Osteocyte (in vitro differentiated cells): ENCODE measurements at regions not wholly inside any gene's neighbourhood (a gene's known extent, or its start where the extent isn't known, plus 50 kb on each side); places are given as distances from the start of the nearest gene placed in this dataset.

Experiments used
- DNase-seq: peaks from one replicate; pipeline ENCODE4 v3.0.0; 2021; ENCODE audit warnings: mixed read lengths; ENCODE audit not compliant: unreplicated experiment; ENCODE audit errors: extremely low spot score
- H3K27ac Mint-ChIP-seq: one replicate; pipeline ENCODE4 v1.8.0; 2021; ENCODE audit warnings: mild to moderate bottlenecking, mixed read lengths; ENCODE audit not compliant: unreplicated experiment
- H3K27me3 Mint-ChIP-seq: one replicate; pipeline ENCODE4 v1.8.0; 2021; ENCODE audit warnings: mixed read lengths; ENCODE audit not compliant: unreplicated experiment
- H3K36me3 Mint-ChIP-seq: one replicate; pipeline ENCODE4 v1.8.0; 2021; ENCODE audit warnings: mixed read lengths; ENCODE audit not compliant: unreplicated experiment
- H3K4me1 Mint-ChIP-seq: one replicate; pipeline ENCODE4 v1.8.0; 2021; ENCODE audit warnings: mixed read lengths; ENCODE audit not compliant: unreplicated experiment
- H3K4me3 Mint-ChIP-seq: one replicate; pipeline ENCODE4 v1.8.0; 2021; ENCODE audit warnings: mild to moderate bottlenecking, moderate library complexity, mixed read lengths; ENCODE audit not compliant: unreplicated experiment
- H3K9me3 Mint-ChIP-seq: one replicate; pipeline ENCODE4 v1.8.0; 2021; ENCODE audit warnings: mixed read lengths; ENCODE audit not compliant: unreplicated experiment
- TF ChIP-seq, protein P1 (sequence below): fragments of 200-600 bp; sonication (generic); IDR thresholded peaks from 2 replicates; pipeline ENCODE4 v1.5.0; 2021; ENCODE audit warnings: antibody characterized with exemption, mild to moderate bottlenecking, moderate library complexity

DNA sequence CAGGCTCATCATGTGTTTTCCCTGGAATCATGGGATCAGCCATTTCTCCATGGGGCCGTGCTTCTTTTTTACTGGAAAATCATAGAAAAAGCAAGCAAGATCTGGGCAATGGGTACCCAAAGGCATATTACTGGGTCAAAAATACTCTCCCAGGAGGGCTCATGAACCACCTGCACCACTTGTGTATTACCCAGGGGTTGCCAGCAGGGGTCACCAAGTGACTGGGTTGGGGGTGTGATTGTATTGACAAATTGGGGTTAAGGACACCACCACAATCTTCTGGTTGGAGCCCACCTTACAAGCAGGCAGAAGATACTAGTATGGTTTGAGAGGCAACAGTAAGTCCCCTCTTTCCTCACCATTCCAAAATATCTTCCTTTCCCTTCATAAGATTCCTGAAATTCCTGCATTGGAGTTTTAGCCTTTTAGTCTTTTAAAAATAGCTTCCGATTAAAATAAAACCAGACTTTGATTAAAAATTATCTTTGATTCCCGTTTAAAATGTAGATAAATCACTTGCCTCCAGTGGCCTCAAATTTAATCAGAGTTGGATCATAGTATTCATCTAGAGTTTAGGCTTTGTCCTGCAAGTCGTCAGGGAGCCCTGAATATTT, 603.3 kb downstream of the KIF4B start:
- DNase-seq: no peak
- H3K9me3 Mint-ChIP-seq: no peaks in the 10 kb centered on the region
- H3K27ac Mint-ChIP-seq: no peak overlapping the region
- H3K4me1 Mint-ChIP-seq: no peaks in the 10 kb centered on the region
- no peaks in the 10 kb centered on the region for H3K27me3 Mint-ChIP-seq
- TF ChIP-seq, protein P1, sequence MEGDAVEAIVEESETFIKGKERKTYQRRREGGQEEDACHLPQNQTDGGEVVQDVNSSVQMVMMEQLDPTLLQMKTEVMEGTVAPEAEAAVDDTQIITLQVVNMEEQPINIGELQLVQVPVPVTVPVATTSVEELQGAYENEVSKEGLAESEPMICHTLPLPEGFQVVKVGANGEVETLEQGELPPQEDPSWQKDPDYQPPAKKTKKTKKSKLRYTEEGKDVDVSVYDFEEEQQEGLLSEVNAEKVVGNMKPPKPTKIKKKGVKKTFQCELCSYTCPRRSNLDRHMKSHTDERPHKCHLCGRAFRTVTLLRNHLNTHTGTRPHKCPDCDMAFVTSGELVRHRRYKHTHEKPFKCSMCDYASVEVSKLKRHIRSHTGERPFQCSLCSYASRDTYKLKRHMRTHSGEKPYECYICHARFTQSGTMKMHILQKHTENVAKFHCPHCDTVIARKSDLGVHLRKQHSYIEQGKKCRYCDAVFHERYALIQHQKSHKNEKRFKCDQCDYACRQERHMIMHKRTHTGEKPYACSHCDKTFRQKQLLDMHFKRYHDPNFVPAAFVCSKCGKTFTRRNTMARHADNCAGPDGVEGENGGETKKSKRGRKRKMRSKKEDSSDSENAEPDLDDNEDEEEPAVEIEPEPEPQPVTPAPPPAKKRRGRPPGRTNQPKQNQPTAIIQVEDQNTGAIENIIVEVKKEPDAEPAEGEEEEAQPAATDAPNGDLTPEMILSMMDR: peak; percentile 59
- H3K4me3 Mint-ChIP-seq: no peak overlapping the region
- no peaks in the 10 kb centered on the region for H3K36me3 Mint-ChIP-seq

- Mint-ChIP-seq H3K4me1 (no peaks in the 10 kb centered on the region), H3K9me3 (no peaks in the 10 kb centered on the region), H3K36me3 (no peaks in the 10 kb centered on the region), H3K27ac (no peak overlapping the region), H3K4me3 (no peak overlapping the region), H3K27me3 (no peaks in the 10 kb centered on the region)
- TF ChIP-seq, protein P1: no peak
- no peak for DNase-seq
These were observed 606.1 kb downstream of the KIF4B start for GRCh38 chr5:155619688-155620087.

DNA sequence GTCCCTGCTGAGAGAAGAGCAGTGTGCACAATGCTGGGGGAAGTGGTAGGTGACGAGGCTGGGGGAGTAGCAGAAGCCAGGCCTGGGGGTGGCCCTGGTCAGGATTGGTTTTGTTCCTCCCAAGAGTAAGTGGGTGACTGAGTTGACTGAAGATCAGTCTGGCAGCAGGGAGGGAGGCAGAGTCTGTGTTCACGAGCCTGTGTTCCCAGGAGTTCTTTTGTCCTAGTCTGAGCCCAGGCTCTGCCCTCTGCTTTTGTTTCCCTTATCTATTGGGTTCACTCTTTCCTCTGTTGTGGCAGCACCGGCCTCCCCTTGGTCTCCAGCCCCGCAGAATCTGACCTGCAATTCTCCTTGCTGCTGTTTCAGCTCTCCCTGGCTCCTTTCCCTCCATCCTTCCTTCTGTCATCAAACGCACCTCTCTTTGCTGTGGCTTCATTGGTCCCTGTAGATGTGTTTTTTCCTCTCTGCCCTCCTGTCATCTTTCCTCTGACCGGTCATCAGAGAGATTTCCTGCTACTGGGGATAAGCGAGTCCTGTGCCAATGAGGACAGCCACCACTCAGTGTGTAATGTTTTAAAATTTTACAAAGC, 607.4 kb downstream of the KIF4B start:
- no peaks in the 10 kb centered on the region for H3K36me3 Mint-ChIP-seq
- TF ChIP-seq, protein P1: no peak
- no peak overlapping the region for H3K27ac Mint-ChIP-seq
- no peaks in the 10 kb centered on the region for H3K9me3 Mint-ChIP-seq
- no peak overlapping the region for H3K4me3 Mint-ChIP-seq
- no peaks in the 10 kb centered on the region for H3K27me3 Mint-ChIP-seq
- H3K4me1 Mint-ChIP-seq: no peaks in the 10 kb centered on the region
- DNase-seq: no peak

DNA sequence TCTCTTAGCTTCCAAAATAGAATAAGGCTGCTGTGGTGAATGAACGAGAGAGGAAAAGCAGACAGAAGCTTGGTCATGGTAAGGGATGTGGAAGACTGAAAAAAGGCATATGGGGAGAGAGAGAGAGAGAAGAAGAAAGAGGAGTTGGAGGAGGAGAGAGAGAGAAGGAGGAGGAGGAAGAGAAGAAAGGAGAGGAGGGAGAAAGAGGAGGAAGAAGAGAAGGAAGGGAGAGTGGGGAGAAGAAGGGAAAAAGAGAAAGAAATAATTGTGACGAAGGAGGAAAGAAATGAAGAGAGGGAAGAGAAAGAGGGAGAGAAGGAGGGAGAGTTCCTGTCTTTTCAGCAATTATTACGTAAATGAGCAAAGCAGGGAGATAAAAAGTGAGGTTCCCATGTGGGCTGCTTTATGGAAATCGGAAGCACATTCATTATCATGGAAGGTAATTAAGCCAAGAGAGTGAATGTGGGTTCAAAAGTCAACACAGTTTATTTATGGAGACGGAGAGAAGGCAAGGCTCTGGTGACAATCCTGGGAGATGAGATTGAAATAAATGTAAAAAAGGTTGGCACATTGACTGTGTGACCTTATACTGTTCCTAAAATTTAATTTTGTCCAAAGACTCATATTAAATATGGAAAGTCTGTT, 611.2 kb downstream of the KIF4B start:
- Mint-ChIP-seq H3K4me3 (no peak overlapping the region), H3K36me3 (no peaks in the 10 kb centered on the region), H3K27ac (no peak overlapping the region), H3K27me3 (no peaks in the 10 kb centered on the region), H3K9me3 (peaks cover 4% of the 10 kb centered on the region), H3K4me1 (no peaks in the 10 kb centered on the region)
- no peak for DNase-seq
- TF ChIP-seq, protein P1: no peak

DNA sequence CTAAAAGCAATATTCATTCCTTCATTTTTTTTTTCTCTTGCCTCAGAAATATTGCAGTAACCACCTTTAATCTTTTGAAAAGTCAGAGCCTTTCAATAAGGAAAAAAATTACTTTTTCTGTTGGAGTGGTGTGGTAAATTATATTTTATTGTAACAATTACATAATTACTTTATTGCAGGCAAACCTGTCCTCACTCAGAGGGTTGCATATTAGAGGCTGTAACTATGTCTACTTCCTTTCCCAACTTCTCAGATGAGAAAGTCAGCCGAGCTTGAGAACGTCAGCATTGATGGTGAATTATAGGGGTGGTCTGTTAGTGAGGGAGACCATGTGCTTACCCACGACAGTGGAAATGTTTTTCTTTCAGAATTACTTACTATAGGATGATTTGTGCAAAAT, 611.8 kb downstream of the KIF4B start:
- H3K9me3 Mint-ChIP-seq: peaks cover 7% of the 10 kb centered on the region
- H3K27me3 Mint-ChIP-seq: no peaks in the 10 kb centered on the region
- TF ChIP-seq, protein P1: no peak
- DNase-seq: no peak
- H3K36me3 Mint-ChIP-seq: no peaks in the 10 kb centered on the region
- no peak overlapping the region for H3K4me3 Mint-ChIP-seq
- H3K27ac Mint-ChIP-seq: no peak overlapping the region
- H3K4me1 Mint-ChIP-seq: no peaks in the 10 kb centered on the region
